Right lobe of liver (tissue), 6 donors: ENCODE measurements at regions not wholly inside any gene's neighbourhood (a gene's known extent, or its start where the extent isn't known, plus 50 kb on each side); places are given as distances from the start of the nearest gene placed in this dataset.

ENCODE experiments used
- ATAC-seq, 4 donors: fragments of 200-7000 bp; cut with Tn5 transposase; one replicate each; pipeline ENCODE4 v1.9.1; 2020; ENCODE audit warnings: mild to moderate bottlenecking in 4 of 4, moderate library complexity in 4 of 4
- DNase-seq, 3 donors: peaks; one replicate each; pipeline ENCODE4 v3.0.0-alpha.2; 2020
- H3K27ac ChIP-seq, 3 donors: fragments of 200-600 bp; one replicate each; pipeline ENCODE4 v1.8.0; 2022
- H3K27me3 ChIP-seq, 2 donors: fragments of 200-600 bp; one replicate each; pipeline ENCODE4 v1.8.0; 2022
- H3K36me3 ChIP-seq, 4 donors: fragments of 200-600 bp; sonication (generic) in 1 of 4; one replicate each; pipeline versions ENCODE4 v1.5.1 to v1.8.0; 2017 to 2022; ENCODE audit warnings: control low read depth in 1 of 4
- H3K4me1 ChIP-seq, 4 donors: fragments of 200-600 bp; sonication (generic) in 1 of 4; one replicate each; pipeline versions ENCODE4 v1.5.1 to v1.8.0; 2017 to 2022; ENCODE audit warnings: control low read depth in 1 of 4
- H3K4me3 ChIP-seq, 3 donors: fragments of 200-600 bp; one replicate each; pipeline ENCODE4 v1.8.0; 2022
- H3K9me3 ChIP-seq, 4 donors: fragments of 200-600 bp; sonication (generic) in 1 of 4; one replicate each; pipeline versions ENCODE4 v1.5.1 to v1.8.0; 2017 to 2022; ENCODE audit warnings: control low read depth in 1 of 4
- POLR2A ChIP-seq: fragments of 450-650 bp; IDR thresholded peaks from one replicate; pipeline ENCODE4 v1.6.1; 2017; ENCODE audit warnings: antibody characterized with exemption, mild to moderate bottlenecking
- WGBS: methylation state at CpG from one replicate; pipeline ENCODE4 v1.1.6; 2018; ENCODE audit warnings: low coverage, low lambda C conversion rate; ENCODE audit not compliant: insufficient coverage; ENCODE audit errors: missing lambda C conversion rate; 5-methylcytosine and 5-hydroxymethylcytosine counted together
- intact Hi-C, 2 donors: fragments of 100-400 bp; cut with DNase I; formaldehyde crosslinking; loops; one replicate each; pipeline versions ENCODE4 v1.11.2 to v1.14.1; 2022
- TF ChIP-seq, protein P1 (sequence below), 4 donors: fragments of 200-600 bp in 3 of 4; fragments of 450-650 bp in 1 of 4; IDR thresholded peaks; one replicate each; pipeline versions ENCODE4 v1.5.1 to v1.8.0; 2016 to 2022; ENCODE audit warnings: antibody characterized with exemption in 4 of 4, mild to moderate bottlenecking in 2 of 4
- donor health status: DM: no; HTN: yes; CAD: no.
- donor health status: DM: no; HTN: no; CAD: no.
- donor health status: DM: no; HTN: no; CAD: no.
- donor health status: DM: no; HTN: yes; CAD: no.
- donor health status: DM: no; HTN: yes; CAD: no.

- no peaks in the 10 kb centered on the region for H3K9me3 ChIP-seq
- DNase-seq (no peak), ATAC-seq (no peak)
- H3K27me3 ChIP-seq: no peaks in the 10 kb centered on the region
- no peak for TF ChIP-seq POLR2A
- TF ChIP-seq, protein P1, sequence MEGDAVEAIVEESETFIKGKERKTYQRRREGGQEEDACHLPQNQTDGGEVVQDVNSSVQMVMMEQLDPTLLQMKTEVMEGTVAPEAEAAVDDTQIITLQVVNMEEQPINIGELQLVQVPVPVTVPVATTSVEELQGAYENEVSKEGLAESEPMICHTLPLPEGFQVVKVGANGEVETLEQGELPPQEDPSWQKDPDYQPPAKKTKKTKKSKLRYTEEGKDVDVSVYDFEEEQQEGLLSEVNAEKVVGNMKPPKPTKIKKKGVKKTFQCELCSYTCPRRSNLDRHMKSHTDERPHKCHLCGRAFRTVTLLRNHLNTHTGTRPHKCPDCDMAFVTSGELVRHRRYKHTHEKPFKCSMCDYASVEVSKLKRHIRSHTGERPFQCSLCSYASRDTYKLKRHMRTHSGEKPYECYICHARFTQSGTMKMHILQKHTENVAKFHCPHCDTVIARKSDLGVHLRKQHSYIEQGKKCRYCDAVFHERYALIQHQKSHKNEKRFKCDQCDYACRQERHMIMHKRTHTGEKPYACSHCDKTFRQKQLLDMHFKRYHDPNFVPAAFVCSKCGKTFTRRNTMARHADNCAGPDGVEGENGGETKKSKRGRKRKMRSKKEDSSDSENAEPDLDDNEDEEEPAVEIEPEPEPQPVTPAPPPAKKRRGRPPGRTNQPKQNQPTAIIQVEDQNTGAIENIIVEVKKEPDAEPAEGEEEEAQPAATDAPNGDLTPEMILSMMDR (IDR thresholded peaks at IDR 0.05): no peak
- no peak overlapping the region for H3K4me3 ChIP-seq
- no peak overlapping the region for H3K27ac ChIP-seq
- no peaks in the 10 kb centered on the region for H3K4me1 ChIP-seq
- H3K36me3 ChIP-seq: no peaks in the 10 kb centered on the region
- WGBS: 54% methylated on average over 2 of the region's 2 CpGs
- intact Hi-C loops: no loop called here
Measured at GRCh38 chr14:42057111-42057510, 450.4 kb downstream of the LRFN5 start.

GRCh38 chr14:42047421-42048055 is 440.9 kb downstream of the LRFN5 start:
- Histone ChIP-seq H3K4me3 (no peak overlapping the region), H3K9me3 (no peaks in the 10 kb centered on the region), H3K27me3 (no peaks in the 10 kb centered on the region), H3K27ac (no peak overlapping the region), H3K4me1 (no peaks in the 10 kb centered on the region), H3K36me3 (no peaks in the 10 kb centered on the region)
- no peak for ATAC-seq
- 17% methylated on average over 3 of the region's 3 CpGs for WGBS
- no peak for DNase-seq
- intact Hi-C loops: no loop called here
- TF ChIP-seq, protein P1 (IDR thresholded peaks at IDR 0.05): no peak
- TF ChIP-seq POLR2A: no peak

- TF ChIP-seq, protein P1 (IDR thresholded peaks at IDR 0.05): no peak
- TF ChIP-seq POLR2A: no peak
- 64% methylated on average over 3 of the region's 3 CpGs for WGBS
Measured at GRCh38 chr14:42045383-42045782, 438.7 kb downstream of the LRFN5 start.

DNA sequence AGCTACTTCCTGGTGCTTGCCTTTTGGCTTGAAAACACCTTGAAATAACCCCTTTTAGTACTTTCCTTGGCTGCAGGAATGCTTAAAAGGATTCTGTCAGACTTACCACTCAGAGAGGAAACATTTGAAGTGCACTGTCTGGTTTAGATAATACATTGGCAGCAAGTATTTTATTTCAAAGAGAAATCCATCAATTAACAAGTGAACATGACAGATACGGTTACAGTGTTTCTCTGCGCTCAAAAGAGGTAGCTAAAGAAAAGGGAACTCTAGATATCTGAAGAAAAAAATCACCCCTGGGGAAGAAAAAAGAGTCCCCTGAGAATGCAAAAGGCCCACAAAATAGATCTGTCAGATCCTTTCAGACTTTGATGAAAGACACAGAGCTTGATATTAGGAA is 421.9 kb downstream of the LRFN5 start:
- ATAC-seq (no peak), DNase-seq (no peak)
- Histone ChIP-seq H3K4me1 (no peaks in the 10 kb centered on the region), H3K36me3 (no peaks in the 10 kb centered on the region), H3K9me3 (no peaks in the 10 kb centered on the region), H3K27ac (no peak overlapping the region), H3K27me3 (no peaks in the 10 kb centered on the region), H3K4me3 (no peak overlapping the region)
- WGBS: 66% methylated on average over 2 of the region's 2 CpGs
- intact Hi-C loops: no loop called here
- TF ChIP-seq POLR2A: no peak
- TF ChIP-seq, protein P1 (IDR thresholded peaks at IDR 0.05): no peak

More at GRCh38 chr14:42045383-42045782, 438.7 kb downstream of the LRFN5 start:
- no peaks in the 10 kb centered on the region for H3K4me1 ChIP-seq
- no peak overlapping the region for H3K27ac ChIP-seq
- H3K36me3 ChIP-seq: no peaks in the 10 kb centered on the region
- ATAC-seq (no peak), DNase-seq (no peak)
- no peaks in the 10 kb centered on the region for H3K9me3 ChIP-seq
- intact Hi-C loops: no loop called here
- no peaks in the 10 kb centered on the region for H3K27me3 ChIP-seq
- H3K4me3 ChIP-seq: no peak overlapping the region
